HepG2 (cell line): ENCODE measurements at regions not wholly inside any gene's neighbourhood (a gene's known extent, or its start where the extent isn't known, plus 50 kb on each side); places are given as distances from the start of the nearest gene placed in this dataset.

Experiments
- ATAC-seq: fragments of 200-7000 bp; cut with Tn5 transposase; 3 replicates; pipeline ENCODE4 v1.9.1; 2020; ENCODE audit warnings: mild to moderate bottlenecking, moderate library complexity
- BruUV-seq: library from RNA; stranded (reverse); fragments of 400-500 nt; replicated peaks from 2 replicates; lab custom pipeline; 2021; lab: Mats Ljungman, UMichigan
- CTCF ChIA-PET: fragments of 300-600 bp; formaldehyde crosslinking; extraction: SDS; loops from one replicate; lab custom pipeline; 2021; ENCODE audit warnings: low total read pairs, inconsistent platforms, low intra/inter-chr PET ratio; lab: Yijun Ruan, JAX
- POLR2A ChIA-PET: fragments of 350-600 bp; sonication (Branson Sonifier 250); formaldehyde crosslinking; loops from one replicate; lab custom pipeline; 2020; ENCODE audit warnings: antibody characterized with exemption, inconsistent platforms; lab: Yijun Ruan, JAX
- DNase-seq: peaks from one replicate; pipeline ENCODE4 v3.0.0-alpha.2; 2015; ENCODE audit warnings: low spot score
- FAIRE-seq: peaks from 3 replicates; lab custom pipeline; 2011; peaks lifted over from hg19 to GRCh38; lab: Jason Lieb, UNC
- H2AFZ ChIP-seq: one replicate; pipeline ENCODE4 v1.6.1; 2011; ENCODE audit warnings: low read length, inconsistent platforms
- H3K27ac ChIP-seq: fragments of 300-600 bp; 3 replicates; pipeline ENCODE4 v1.8.0; 2011; ENCODE audit warnings: mixed run types, mild to moderate bottlenecking, mixed read lengths, low read length, inconsistent platforms; ENCODE audit not compliant: insufficient read depth; ENCODE audit errors: extremely low read length
- H3K27me3 ChIP-seq, 2 experiments: fragments of 200-600 bp in 1 of 2; 2 replicates in 1 of 2; 3 replicates in 1 of 2; pipeline versions ENCODE4 v1.6.0 to v1.8.0; 2011; ENCODE audit warnings: low read length in 2 of 2, mild to moderate bottlenecking in 2 of 2, moderate library complexity in 2 of 2, inconsistent platforms in 1 of 2; ENCODE audit not compliant: insufficient read depth in 2 of 2, control insufficient read depth in 1 of 2
- H3K36me3 ChIP-seq, 2 experiments: fragments of 200-600 bp in 1 of 2; replicated peaks in 1 of 2; 2 replicates in 1 of 2; 3 replicates in 1 of 2; pipeline versions ENCODE4 v1.5.1 to v1.8.0; 2011; ENCODE audit warnings: low read length in 2 of 2, inconsistent platforms in 1 of 2; ENCODE audit not compliant: insufficient read depth in 2 of 2, control insufficient read depth in 1 of 2
- H3K4me1 ChIP-seq: 2 replicates; pipeline ENCODE4 v1.5.1; 2012; ENCODE audit warnings: low read length, inconsistent platforms; ENCODE audit not compliant: insufficient read depth
- H3K4me2 ChIP-seq: 2 replicates; pipeline ENCODE4 v1.6.0; 2011; ENCODE audit warnings: low read depth, low read length, inconsistent platforms
- H3K4me3 ChIP-seq, 3 experiments: fragments of 200-600 bp in 1 of 3; sonication (generic), shearing (Covaris generic) in 1 of 3; replicated peaks in 1 of 3; 2 replicates each; pipeline ENCODE4 v1.5.1; 2011 to 2016; ENCODE audit warnings: low read length in 3 of 3, inconsistent platforms in 2 of 3, low read depth in 2 of 3, mild to moderate bottlenecking in 2 of 3, control low read depth in 1 of 3, mixed read lengths in 1 of 3; ENCODE audit not compliant: insufficient read depth in 1 of 3
- H3K79me2 ChIP-seq: one replicate; pipeline ENCODE4 v1.6.1; 2011; ENCODE audit warnings: low read length, inconsistent platforms; ENCODE audit not compliant: insufficient read depth
- H3K9ac ChIP-seq: 2 replicates; pipeline ENCODE4 v1.6.0; 2011; ENCODE audit warnings: mild to moderate bottlenecking, low read depth, low read length, inconsistent platforms; ENCODE audit not compliant: insufficient read depth
- H3K9me3 ChIP-seq: 2 replicates; pipeline ENCODE4 v1.5.1; 2012; ENCODE audit warnings: mild to moderate bottlenecking, low read length
- H4K20me1 ChIP-seq: 2 replicates; pipeline ENCODE4 v1.6.0; 2011; ENCODE audit warnings: inconsistent platforms, mild to moderate bottlenecking, low read length, moderate library complexity; ENCODE audit not compliant: insufficient read depth
- CHD4 ChIP-seq: fragments of 200-600 bp; sonication (generic); IDR thresholded peaks from 2 replicates; pipeline ENCODE4 v1.7.0; 2017; ENCODE audit warnings: mild to moderate bottlenecking, low read length, borderline replicate concordance
- IKZF5 ChIP-seq: IDR thresholded peaks from 2 replicates; pipeline ENCODE4 v1.6.1; 2018; ENCODE audit warnings: missing genetic modification reagents, mild to moderate bottlenecking, missing compliant biosample characterization
- KIAA2018 ChIP-seq: sonication (generic); formaldehyde crosslinking; IDR thresholded peaks from 2 replicates; pipeline ENCODE4 v1.5.0; 2020; ENCODE audit warnings: mild to moderate bottlenecking, missing genetic modification reagents, borderline replicate concordance
- WGBS: methylation state at CpG from one replicate; pipeline ENCODE4 v1.1.6; 2017; ENCODE audit warnings: low lambda C conversion rate; 5-methylcytosine and 5-hydroxymethylcytosine counted together
- in situ Hi-C: cut with HindIII; loops from 2 replicates; pipeline ENCODE4 v1.10.0; 2017; ENCODE audit warnings: low pct_unique_long_range_greater_than_20kb; ENCODE audit not compliant: extremely low pct_ligation_motif_present
- intact Hi-C: fragments of 100-400 bp; cut with micrococcal nuclease; formaldehyde crosslinking; loops from one replicate; pipeline ENCODE4 v1.10.0; 2022; ENCODE audit not compliant: unreplicated experiment

GRCh38 chr14:73776194-73776537 lies 62.0 kb upstream of the PNMA1 start:
- intact Hi-C loops (no loop called here), in situ Hi-C loops (no loop called here)
- Histone ChIP-seq H3K4me1 (peaks cover 64% of the 10 kb centered on the region), H3K9me3 (no peaks in the 10 kb centered on the region), H4K20me1 (peaks cover 57% of the 10 kb centered on the region), H3K27ac (no peak overlapping the region), H3K9ac (no peak overlapping the region), H2AFZ (no peak overlapping the region), H3K4me3 (no peak overlapping the region), H3K79me2 (peaks cover 88% of the 10 kb centered on the region), H3K36me3 (peaks cover 0 to 5% of the 10 kb centered on the region in 2 experiments; a peak in 2 of 5 replicates), H3K27me3 (no peaks in the 10 kb centered on the region), H3K4me2 (no peak overlapping the region)
- WGBS = 100% methylated on average over 3 of the region's 3 CpGs
- no TSS peak for BruUV-seq
- CTCF ChIA-PET = no interaction called here
- TF ChIP-seq KIAA2018 (CRISPR knock-in tag) (no peak), CHD4 (no peak), IKZF5 (CRISPR knock-in tag) (no peak)
- FAIRE-seq (no peak), DNase-seq (no peak), ATAC-seq (no peak)
- POLR2A ChIA-PET = interaction anchor here (1.4 kb wide), 1 partner anchor 10 kb away, joined by 6 read pairs; no protein-coding TSS in a partner anchor
